HG03565 (cell line): ENCODE measurements at regions not wholly inside any gene's neighbourhood (a gene's known extent, or its start where the extent isn't known, plus 50 kb on each side); places are given as distances from the start of the nearest gene placed in this dataset.

Experiments
- ATAC-seq: cut with Tn5 transposase; IDR thresholded peaks from one replicate; pipeline ENCODE4 v1.9.1; 2021; ENCODE audit warnings: mild to moderate bottlenecking, moderate library complexity; ENCODE audit not compliant: unreplicated experiment

DNA sequence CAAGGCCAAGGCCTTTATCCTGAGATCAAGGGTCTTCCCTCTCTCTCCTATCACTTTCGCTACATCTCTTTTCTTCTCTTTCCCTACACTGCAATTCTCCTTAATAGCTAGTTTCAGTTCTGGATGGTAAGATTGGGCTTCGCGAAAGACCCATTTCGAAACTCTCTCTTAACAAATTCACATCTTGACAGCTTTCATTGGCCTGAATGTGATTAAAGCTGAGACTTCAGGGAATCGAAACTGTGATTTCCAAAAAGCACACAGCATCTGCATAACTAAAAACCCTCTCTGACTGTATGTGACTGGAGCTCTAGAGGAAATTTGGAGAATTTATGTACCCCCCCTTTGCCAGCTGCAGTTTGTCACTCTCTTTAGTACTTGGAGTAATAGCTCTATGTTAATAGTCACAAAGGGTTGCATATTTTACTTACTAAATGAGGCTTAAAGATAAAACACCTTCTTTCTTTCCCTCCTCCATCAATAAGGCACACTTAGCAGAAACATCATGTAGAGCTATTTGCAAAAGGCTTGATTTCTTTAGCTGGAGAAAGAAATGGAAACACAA lies 105.3 kb upstream of the FAM20A start:
- no peak for ATAC-seq

- no peak for ATAC-seq
These were observed 104.5 kb upstream of the FAM20A start for GRCh38 chr17:68705714-68706076.

DNA sequence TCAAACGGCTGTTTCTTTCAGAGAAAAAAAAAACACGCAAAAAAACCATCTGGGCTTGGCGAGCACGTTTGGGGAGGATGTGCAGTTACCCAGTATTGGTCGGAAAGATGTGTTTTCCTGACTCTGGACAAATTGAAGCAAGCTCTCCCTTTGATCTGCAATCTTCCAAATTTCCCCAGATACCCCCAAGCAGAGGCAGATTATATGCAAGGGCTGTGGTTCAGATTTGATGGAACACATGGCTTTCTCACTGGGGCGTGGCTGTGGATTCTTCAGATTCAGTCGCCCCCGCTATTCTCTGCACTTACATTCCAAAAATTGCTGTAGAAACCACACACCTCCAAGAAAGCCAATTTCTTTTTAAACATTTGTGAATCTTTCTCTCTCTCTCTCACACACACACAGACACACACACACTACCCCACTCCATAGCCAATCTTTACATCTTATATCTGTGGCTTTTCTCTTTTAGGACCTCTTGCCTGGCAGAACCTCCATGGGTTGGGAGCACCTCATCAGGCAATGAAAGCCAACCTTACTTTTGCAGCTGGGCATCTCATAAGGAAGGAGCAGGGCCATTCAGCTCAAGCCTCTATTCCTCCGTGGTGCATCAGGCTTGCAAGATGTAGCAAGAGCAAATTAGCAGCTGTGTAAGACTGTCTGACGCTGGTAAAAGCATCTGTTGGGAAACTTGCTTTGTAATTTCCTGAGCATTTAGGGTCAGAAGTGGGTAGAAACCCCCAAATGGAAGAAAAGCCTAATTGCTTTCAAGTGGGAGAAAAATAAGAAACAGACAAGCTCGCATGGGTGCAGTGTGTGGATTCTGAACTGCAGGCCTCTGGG lies 103.9 kb upstream of the FAM20A start:
- ATAC-seq = no peak

GRCh38 chr17:68701046-68701445 lies 99.9 kb upstream of the FAM20A start:
- ATAC-seq = no peak

DNA sequence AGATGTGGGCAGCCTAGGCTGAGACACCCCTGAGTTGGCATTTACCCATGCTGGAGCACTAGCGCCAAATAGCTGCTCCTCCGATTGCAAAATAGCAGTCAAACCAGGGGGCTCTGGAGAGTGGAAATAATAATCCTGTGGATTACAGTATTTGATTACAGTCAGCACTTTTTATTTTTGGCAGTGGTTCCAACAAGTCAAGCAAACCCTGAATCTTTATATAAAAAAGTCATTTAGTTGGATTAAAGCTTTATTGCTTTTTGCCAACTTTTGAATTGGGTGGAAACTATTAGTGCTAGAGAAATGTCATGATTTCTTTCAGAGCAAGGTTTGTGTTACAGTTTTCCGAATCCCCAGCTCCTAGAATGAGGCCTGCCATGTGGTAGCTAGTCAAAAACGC lies 99.3 kb upstream of the FAM20A start:
- no peak for ATAC-seq

DNA sequence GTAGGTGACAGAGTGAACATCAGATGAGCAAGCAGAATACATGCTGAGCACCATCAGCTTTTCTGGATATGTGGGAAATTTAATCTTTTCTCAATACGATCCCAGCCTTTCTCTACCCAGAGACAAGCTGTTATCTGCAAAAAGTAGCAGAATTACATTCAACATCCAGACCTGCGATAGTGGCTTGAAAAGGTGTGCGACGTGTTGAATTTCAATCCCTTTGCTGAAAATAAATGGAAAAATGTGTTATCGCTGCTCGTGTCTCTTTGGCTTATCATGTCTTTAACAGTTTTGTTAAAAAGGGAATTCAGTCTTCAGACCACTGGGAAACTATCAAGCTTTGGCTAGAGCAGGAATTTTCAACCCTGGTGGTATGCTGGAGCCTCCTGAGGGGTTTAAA lies 98.8 kb upstream of the FAM20A start:
- no peak for ATAC-seq

DNA sequence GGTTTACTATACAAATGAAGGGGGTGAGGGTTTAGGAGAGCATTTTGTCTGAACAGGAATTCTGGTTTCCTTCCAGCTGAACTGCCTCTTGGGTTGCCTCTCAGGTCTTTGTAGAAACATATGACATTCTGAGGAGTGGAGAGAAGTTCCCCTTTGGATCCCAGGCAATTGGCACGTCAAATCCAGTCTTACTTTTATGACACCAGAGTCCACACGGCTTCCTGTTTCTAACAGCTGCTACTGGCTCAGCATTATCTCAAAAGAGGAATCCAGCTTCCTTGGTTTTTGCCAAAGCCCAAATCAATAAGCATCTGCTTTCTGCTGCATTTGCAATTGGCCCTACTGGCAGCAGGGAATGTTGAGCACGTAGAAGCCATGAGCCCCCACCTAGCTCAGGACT lies 97.6 kb upstream of the FAM20A start:
- ATAC-seq = no peak

DNA sequence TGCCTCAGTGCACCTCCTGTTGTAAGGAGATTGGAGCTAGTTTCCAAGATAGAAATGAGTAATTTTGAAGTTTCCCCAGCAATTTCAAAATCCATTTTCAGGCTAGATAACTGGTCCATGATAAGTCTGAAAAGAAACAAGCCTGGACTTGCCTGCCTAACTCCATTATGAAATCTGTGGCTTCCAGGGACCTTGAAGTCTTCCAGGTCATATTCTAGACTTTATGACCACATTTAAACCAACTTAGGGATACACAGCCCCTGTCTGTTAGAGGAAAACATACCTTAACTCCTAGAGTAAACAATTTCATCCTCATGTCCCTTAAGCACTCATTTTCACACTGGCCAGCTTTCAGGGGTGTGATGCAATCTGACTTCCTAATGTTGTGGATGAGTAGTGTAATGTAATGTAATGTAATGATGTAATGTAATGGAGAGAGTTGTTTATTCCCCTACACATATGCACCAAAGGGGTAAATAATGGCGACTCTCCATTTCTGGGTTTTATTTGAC lies 96.7 kb upstream of the FAM20A start:
- ATAC-seq = no peak

GRCh38 chr17:68695659-68696058 lies 94.5 kb upstream of the FAM20A start:
- no peak for ATAC-seq

GRCh38 chr17:68694791-68695485 lies 93.8 kb upstream of the FAM20A start:
- no peak for ATAC-seq

DNA sequence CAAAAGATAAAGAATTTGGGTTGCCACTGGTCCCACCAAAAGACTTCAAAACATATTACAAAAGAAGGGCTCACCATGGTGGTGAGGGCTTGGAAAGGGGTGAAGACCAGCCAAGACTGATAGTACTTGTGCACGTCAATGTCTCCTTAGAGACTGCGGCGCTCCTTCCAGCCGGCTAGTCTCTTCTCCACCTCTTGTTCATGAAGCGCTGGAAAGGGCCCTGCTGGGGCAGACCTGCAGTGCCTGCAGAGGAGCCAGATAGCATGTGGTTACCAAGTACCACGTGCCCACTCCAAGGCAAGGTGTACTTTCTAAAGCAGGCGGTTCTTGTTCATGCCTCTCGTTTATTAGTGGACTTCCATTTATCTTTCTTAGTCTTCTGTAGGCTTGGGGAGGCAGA lies 92.7 kb upstream of the FAM20A start:
- ATAC-seq = no peak

- no peak for ATAC-seq
These were observed 92.3 kb upstream of the FAM20A start for GRCh38 chr17:68693466-68693865.

DNA sequence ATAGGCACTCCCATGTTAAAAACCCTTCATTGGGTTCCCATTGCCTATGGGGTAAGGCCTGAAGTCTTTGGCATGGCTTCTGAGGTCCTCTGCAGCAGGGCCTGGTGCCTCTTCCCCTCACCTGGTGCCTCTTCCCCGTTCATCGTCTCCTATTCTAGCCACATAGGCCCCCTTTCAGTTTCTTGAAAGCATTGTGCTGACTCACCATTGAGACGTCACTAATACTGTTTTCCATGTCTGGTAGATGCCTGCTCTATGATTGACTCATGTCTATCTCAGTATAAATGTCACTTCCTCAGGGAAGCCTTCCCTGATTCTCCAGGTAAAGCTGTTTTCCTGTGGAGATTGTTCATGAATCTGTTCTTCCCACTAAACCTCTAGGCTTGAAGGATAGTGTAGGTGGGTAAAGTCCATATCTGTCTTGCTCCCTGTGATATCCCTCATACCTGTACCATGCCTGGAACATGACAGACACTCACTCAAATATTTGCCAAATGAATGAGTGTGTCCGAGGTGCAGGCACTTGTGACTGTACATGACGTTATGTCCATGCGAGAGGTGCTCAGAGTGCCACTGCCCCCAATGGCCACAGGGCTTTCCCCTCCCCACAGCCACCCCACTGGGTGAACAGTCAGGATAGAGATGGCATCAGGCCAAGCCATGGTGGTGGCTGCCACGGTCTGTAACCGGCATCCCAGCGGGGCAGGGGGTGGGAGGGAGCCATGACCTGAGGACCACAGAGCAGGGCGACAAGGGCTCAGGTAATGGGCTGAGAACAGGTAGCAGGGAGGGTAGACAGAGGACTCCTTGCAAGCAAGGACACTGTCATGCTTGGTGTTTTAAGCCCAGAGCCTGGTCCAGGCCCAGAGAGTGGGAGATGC lies 85.2 kb upstream of the FAM20A start:
- ATAC-seq = no peak

- no peak for ATAC-seq
These were observed 83.8 kb upstream of the FAM20A start for GRCh38 chr17:68684949-68685357.

- no peak for ATAC-seq
These were observed 81.7 kb upstream of the FAM20A start for GRCh38 chr17:68682903-68683302.

DNA sequence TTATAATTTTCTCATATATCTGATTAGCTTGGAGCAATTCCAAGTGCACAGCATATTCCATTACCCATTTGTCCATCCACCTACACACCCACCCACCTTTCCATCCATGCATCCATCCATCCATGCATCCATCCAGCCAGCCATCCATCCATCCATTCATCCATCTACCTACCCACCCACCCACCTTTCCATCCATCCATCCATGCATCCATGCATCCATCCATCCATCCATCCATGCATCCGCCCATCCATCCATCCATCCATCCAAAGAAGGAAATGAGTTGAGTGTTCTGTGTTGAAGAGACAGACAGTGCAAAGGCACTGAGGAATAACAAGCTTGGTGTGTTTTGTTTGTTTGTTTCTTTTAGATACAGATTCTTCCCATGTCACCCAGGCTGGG lies 78.7 kb upstream of the FAM20A start:
- no peak for ATAC-seq

DNA sequence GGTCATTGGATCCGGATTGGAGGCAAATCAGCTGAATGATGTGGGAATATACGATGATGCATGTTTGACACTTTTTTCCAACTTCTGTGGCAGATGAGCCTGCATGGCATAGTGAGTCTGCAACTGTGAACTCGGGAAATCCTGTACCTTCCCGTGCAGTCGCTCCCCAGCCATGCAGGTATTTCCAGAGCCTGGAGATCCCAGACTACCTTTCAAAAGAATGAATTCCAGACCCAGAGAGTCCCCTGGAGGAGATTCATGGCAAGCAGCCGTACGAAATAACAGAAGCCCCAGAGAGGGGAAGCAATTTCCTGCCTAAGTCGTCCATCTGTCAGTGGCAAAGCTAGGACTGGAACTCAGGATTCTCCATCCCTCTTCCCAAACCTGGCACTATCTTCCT lies 75.7 kb upstream of the FAM20A start:
- ATAC-seq = no peak

DNA sequence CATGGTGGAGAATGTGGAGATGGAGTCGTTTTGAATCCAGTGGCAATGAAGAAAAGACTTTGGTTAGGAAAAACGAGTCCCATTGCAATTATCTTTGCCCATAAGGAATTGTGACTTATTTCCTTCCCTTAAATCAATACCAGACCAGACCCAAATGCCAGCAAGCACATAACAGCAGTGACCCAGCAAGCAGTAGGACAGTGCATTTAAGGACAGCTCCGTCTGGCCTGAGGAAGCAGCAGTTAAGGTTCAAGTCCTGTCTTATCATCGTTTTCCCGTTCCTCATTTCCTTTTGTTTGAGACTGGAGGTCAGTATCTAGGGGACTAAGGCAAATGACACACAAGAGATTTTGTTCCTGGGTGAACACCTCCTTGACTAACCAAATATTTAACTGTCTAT lies 74.6 kb upstream of the FAM20A start:
- ATAC-seq = no peak

- no peak for ATAC-seq
These were observed 73.1 kb upstream of the FAM20A start for GRCh38 chr17:68674029-68674925.
